Kasumi-1 (cell line): ENCODE measurements at regions not wholly inside any gene's neighbourhood (a gene's known extent, or its start where the extent isn't known, plus 50 kb on each side); places are given as distances from the start of the nearest gene placed in this dataset.
A peak's percentile ranks its signal among the peaks of the same experiment; 100 is the strongest.
"Not testable (repeated sequence)": the region's sequence is repeated elsewhere in the genome, so short reads cannot be mapped to it uniquely, and the experiment has no call there.

Experiments used
- DNase-seq, 2 experiments: peaks; one replicate each; lab custom pipeline; 2025; lab: John Stamatoyannopoulos, UW

DNA sequence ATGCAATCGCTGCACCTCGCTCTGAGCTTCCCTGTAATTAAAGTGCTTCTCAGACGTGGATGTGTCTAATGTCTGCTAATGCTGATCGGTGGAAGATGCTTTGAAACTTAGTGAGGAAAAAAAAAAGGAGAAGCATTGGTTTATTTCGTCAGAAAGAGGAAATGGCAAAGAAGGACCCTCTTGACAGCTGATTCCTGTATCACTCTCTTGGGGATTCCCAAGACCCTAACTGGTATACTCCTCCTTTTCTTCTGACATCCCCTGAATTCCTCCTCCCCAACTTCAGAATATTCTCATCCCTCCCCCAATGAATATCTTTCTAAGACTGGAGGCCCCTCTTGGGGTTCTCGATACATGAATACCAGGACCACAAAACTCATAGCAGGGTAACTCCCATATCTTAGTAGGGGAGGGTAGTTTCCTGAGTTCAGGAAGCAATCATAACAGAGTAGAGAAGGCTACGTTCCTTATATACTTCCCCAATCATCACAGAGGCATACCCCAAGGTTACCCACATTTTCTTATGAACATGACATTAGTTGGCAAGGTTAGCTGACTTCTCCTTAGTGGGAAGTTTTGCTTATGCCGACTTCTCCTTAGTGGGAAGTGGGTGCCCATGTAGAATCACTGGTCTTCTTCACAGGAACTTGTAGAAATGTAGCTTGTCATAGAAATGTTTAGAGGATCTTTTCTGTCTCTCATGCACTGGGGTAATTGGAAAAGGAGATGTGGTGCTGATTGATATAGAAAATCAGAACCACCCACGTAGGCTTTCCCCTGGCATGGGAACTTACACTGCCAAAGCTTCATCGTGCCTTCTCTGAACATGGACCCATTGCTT, 63.8 kb upstream of the ATXN1 start:
- peak; percentile 52 to 63 for DNase-seq

DNA sequence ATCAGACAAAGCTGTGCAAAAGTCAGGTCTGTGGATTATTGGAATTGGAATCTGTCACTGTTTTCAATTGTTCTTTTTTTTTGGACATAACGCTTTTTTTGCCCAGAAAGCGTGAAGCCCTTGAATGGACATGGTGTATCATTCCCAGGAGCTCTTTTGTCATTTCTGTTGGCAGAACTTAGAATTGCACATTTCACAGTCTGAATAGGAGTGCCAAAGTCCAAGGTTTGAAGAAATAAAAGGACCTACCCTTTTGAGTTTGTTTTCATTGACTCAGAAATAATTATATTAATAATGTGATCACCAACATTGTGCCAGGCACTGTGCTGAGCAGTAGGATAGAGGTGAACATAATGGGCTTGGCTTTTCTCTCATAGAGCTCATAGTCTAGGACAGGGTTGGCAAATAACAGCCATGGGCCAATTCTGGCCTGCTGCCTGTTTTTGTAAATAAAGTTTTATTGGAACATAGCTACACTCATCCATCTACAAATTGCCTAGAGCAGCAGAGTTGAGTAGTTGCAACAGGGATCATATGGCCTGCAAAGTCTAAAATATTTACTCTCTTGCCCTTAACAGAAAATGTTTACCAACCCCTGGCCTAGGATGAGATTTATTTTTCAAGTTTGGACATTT, 62.6 kb upstream of the ATXN1 start:
- no peak for DNase-seq

DNA sequence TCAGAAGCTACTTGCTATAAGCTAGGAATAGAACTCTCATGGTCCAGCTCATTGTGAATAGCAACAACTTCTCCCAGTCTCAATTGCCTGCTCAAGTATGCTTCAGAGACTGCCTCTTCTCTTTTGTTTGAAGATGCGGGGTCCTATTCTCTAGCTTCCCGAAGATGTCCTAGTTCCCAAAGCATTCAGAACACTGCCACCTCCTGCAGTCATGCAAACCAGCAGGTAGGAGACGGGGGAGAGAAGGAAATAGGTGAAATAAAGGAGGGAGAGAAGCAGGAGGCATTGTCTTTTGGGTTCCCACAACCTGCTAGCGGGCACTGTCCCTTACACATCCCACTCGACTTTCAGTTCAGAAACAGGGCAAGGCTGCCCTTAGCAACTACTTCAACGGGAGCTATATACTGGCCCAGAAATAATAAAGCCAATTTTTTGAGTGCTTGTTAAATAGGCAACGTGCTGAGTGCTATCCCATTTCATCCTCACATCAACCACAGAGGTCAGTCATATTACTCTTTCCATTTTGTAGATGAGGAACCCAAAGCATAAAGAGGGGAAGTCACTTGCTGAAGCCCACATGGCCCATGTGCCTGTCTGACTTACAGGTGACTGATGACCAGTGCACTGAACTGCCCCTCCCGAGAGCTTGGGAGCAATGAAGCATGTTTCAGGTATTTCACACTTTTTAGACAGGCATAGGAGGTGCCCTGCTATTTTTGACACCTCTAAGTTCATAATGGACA, 61.9 kb upstream of the ATXN1 start:
- DNase-seq, result no peak

DNA sequence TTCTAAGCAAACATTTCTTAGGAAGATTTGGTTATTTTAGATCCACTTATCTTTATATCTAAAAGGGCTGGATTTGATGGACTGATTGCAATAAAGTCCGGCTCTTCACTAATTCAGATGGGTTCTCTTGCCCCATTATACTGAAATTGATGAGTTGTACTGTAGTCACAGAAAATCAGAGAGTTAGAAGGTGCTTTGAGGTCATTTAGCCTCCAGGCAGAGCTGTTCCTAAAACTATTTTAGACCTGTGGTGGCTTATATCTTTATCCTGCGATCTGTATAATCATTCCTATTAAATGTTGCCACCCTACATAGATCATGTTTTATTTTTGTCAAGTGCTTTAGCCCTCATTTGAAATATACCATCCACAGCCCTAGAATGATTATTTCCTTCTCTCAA, 61.3 kb upstream of the ATXN1 start:
- no peak for DNase-seq

DNA sequence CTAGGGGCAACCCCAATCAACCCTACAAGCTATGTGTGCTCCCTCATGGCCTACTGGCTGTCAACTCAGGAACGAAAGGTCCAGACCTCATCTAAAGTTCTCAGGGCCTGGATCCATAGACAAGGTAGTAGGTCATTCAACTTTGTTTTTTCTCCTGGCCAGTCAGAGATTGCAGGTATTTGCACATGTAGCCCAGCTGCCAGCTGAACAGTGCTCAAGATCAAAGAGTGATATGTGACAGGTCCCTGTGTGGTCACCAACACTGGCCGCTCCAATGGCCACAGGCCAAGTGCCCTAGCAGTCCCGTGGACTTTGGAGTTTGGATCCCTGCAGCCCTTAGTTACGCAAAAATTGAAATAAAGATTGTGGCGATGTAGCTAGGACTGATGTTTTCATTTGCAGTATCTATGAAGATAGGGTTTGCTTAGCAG, 60.6 kb upstream of the ATXN1 start:
- no peak for DNase-seq

DNA sequence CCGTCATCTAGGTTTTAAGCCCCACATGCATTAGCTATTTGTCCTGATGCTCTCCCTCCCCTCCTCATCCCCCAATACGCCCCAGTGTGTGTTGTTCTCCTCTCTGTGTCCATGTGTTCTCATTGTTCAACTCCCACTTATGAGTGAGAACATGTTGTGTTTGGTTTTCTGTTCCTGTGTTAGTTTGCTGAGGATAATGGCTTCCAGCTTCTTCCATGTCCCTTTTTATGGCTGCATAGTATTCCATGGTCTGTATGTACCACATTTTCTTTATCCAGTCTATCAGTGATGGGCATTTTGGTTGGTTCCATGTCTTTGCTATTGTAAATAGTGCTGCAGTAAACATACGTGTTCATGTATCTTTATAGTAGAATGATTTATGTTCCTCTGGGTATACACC, 59.0 kb upstream of the ATXN1 start:
- not testable (repeated sequence) for DNase-seq

DNA sequence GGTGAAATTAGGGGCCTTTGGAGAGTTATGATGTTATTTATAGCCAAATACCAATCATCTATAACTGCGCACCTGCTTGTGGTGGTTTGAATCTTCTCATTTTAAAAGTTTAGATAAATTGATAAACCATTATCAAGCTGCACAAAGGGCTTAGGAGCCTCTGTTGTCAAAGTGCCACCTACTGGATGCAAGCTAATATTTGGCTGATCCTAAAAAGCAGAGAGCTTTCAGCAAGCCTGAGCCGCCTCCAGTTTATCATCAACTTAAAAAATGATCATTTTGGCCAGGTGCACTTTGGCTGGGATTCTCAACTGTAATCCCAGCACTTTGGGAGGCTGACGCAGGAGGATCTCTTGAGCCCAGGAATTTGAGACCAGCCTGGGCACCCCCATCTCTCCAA, 58.5 kb upstream of the ATXN1 start:
- DNase-seq, result peak; percentile 9 to 12

DNA sequence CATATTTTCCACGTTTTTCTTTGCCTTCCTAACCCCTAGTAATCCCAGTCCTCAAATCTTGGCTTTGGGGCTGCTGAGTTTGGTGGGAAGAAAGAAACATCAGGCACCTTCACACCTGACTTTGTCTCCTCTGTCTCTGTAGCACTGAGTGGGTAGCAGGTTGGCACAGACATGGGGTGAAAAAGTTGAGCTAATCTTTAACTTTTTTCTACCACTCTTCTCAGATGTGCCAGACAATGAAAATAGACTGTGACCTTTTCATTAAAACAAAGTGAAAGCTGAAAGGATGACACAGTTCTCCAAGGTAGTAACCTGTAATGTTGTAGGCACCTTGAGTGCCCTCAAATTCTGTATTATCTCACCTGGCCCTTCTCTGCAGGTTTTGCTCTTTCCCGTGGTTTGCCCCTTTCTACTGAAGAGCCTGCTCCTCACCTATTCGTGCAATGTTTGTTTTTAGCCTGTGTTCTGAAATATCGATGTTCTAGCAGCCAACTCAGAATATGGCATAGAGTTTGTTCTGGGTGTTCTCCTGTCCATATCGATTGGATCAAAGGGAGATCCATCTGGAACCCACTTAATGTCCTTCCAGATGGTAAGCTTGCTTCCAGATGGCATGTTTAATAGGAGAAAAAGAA, 57.8 kb upstream of the ATXN1 start:
- DNase-seq, result no peak

DNA sequence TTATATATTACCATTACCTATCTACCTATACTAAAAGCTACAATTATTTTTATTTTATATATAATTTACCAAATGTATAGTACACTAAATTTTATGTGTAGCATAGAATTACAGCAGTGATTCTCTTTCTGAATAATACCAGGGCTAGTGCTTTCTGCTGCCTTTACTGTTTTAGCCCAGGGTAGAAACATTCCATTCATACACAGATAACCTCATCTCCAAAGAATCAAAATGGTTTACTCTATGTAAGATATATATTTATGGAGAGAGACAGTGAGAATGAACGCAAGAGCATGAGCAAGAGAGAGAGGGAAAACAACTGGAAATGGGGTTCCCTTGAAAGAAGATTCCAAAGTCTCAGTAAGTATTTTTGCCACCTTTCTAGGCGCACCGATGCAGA, 56.3 kb upstream of the ATXN1 start:
- DNase-seq, result no peak

DNA sequence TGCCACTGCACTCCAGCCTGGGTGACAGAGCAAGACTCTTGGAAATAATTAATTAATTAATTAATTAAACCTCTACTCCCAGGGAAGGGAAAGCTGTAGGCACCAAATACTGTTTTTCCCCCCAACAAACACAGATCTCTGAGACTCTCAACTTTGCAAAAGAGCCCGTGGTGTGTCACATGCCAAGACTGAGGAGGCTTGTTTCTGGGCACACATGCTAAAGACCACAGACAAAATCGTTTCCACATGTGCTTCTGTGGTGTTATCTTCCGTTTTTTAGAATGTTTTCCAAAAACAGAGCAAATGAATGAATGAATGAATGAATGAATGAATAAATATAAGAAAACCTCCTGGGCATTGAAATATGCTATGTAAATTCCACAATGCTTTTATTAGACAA, 55.6 kb upstream of the ATXN1 start:
- DNase-seq, result no peak

DNA sequence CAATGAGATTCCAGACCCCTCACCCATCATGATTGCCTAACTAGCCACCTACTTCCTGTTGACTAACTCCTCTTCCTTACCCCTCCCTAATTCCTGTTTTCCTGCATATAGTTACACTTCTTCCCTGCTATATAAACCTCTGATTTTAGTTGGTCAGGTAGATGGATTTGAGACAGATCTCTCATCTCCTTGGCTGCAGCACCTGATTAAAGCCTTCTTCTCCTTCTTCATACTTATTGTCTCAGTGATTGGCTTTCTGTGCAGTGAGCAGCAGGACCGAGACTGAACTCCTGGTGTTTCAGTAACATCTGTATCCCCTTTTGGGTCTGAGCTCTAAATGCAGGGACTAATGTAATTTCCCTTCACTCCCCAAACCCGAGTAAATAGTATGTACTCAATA, 51.7 kb upstream of the ATXN1 start:
- no peak for DNase-seq

DNA sequence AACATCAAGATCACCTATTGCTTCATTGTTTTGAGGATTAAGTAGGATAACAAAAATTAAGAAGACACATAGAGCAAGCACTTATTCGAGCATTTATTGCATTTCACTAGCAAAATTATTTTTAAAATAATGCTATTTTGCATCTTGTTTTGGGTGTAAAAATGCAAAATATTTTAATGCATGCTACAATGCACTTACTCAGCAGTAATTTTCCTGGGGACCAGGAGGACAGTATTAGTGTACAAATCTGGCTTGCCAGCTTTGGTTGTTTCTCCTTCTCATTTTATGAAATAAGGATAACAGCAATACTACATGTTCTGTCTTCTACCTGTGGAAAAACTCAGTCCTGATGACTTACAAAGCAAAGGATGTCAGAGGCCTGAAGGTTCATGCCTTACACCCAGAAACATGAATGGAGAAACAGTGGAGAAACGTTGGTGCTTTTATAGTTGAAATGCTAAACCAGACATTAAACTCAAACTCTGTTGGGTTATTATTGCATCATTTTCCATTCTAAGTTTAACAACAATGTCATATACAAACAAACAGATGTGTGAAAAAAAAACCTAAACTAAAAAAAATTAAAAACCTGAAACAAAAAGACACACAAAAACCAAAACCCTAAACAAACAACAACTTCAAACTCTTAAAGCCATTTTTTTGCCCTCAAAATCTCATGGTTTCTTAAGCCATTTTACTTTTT, 50.2 kb upstream of the ATXN1 start:
- no peak for DNase-seq
